GM10266 (cell line): ENCODE measurements at regions not wholly inside any gene's neighbourhood (a gene's known extent, or its start where the extent isn't known, plus 50 kb on each side); places are given as distances from the start of the nearest gene placed in this dataset.
"Not testable (repeated sequence)": the region's sequence is repeated elsewhere in the genome, so short reads cannot be mapped to it uniquely, and the experiment has no call there.

ENCODE experiments used
- DNase-seq: peaks from one replicate; pipeline ENCODE4 v3.0.0; 2012; ENCODE audit errors: extremely low spot score
- TF ChIP-seq, protein P1 (sequence below): IDR thresholded peaks from 2 replicates; pipeline ENCODE4 v1.5.1; 2012; ENCODE audit warnings: mild to moderate bottlenecking, low read depth; ENCODE audit not compliant: control insufficient read depth, insufficient read depth; ENCODE audit errors: missing control alignments

DNA sequence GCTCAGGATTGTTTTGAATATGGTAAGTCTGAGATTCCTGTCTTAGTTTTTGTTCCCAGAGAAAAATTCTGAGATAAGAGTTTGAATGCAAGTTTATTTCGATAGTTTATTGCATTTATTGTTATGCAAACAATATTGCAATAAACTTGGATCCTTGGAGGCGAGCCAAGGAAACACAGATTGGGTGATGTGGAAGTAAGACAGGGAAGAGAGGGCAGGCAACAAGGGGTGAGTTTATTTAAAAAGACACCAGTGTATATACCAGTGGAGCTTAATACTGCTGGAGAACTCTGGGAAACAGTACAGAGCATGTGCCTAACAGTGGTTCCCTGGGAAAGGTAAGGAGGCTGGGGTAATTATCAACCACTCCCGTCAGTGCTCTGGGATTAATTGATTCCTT, 87.5 kb upstream of the NEDD4L start:
- TF ChIP-seq, protein P1, sequence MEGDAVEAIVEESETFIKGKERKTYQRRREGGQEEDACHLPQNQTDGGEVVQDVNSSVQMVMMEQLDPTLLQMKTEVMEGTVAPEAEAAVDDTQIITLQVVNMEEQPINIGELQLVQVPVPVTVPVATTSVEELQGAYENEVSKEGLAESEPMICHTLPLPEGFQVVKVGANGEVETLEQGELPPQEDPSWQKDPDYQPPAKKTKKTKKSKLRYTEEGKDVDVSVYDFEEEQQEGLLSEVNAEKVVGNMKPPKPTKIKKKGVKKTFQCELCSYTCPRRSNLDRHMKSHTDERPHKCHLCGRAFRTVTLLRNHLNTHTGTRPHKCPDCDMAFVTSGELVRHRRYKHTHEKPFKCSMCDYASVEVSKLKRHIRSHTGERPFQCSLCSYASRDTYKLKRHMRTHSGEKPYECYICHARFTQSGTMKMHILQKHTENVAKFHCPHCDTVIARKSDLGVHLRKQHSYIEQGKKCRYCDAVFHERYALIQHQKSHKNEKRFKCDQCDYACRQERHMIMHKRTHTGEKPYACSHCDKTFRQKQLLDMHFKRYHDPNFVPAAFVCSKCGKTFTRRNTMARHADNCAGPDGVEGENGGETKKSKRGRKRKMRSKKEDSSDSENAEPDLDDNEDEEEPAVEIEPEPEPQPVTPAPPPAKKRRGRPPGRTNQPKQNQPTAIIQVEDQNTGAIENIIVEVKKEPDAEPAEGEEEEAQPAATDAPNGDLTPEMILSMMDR = no peak
- no peak for DNase-seq

DNA sequence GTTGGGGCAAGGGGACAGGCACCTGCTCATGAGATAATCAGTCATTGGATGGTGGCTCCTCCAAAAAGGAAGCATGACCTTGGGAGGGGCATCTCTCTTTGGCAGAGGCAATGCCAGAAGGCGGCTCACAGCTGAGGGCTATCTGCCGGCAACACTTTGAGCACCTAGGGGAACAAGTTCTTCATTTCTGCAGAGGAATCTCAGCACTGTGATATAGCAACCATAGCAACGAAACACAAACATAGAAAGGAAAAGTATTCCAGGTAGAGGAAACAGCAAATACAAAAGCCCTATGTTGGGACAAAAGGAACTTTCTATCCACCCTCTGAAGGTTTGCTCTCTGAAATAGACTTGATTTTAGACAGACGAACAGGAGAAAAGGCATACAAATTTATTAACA, 89.1 kb upstream of the NEDD4L start:
- no peak for DNase-seq
- TF ChIP-seq, protein P1 = no peak

DNA sequence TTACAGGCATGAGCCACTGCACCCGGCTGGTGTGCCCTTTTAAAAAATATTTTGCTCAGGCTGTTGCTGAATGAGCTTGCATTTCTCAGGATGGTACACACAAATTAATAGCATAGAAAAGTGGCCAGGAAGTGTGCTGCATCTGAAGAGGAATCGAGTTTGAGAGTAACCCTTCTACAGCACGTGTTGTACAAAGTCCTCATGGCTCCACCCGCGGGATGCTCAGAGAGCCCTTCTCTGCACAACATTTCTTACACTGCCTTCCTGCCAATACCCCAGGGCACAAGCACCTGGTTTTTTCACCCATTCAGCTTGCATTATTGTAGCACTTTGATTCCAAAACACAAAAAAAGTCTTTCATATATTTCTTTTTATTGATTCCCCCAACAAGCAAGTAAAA, 90.1 kb upstream of the NEDD4L start:
- TF ChIP-seq, protein P1 = no peak
- DNase-seq = no peak

DNA sequence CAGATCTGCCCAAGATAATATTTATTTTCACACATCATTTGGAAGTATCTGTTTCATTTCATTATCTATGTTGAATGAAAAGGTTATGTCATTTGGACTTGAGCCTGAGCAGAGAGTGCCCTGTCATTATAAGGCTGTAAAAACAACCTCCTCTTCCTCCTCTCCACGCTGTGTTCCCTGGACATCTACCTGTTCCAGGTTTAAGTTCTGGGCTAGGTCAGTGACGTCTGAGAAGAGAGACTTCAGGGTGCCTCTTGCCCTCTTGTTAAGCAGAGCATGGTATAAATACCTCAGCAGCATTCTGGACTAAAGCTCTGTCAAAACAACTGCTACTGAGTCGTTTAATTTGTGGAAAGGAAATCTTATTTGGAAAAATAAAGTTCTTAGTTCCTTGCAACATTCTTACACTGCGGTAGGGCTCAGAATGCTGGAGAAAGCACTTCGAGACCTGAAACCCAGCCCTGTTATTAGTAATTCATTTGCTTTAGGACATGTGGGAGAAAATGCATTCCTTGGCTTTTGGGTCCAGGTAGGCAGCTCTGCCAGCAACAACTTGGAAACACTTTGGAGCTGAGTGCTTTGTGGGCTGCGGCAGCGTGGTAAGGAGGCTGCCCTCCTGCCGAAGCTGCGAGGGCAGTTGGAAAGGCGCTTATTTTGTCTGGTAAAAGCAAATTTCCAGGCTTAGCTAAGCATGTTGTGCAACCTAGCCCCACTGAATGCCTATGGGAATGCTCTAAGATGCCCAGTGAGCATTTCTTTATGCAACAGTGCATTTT, 91.8 kb upstream of the NEDD4L start:
- TF ChIP-seq, protein P1 = no peak
- DNase-seq = no peak

DNA sequence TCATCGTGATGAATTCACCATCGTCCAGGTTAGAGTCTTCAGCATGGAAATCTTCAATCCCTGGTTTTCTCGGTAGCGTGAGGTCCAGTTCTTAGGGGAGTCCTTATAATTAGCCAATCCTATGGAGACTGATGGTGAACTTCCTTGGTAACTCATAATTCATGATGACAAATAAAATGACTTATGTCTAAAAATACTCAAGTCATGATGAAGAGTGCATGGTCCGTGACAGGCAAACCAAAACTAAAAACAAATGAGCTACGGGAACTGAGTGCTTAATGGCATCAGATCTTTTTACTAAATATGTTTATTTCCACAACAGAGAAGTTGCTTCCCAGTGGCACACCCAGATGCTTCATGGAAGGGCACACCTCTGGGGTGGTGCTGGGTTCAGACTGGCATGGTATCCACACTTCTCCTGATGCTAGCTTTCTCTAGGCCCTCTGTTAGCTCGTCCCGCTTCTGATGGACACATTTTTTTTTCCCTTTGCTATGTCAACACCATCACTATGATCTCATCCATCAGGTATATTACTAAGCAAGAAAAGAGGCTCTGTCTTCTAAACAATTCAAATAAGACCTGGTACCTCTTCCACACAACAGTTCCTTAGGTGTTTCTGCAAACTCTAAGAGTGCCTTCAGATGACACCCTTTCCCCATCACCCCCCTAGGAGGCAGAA, 92.8 kb upstream of the NEDD4L start:
- TF ChIP-seq, protein P1 = no peak
- DNase-seq = no peak

DNA sequence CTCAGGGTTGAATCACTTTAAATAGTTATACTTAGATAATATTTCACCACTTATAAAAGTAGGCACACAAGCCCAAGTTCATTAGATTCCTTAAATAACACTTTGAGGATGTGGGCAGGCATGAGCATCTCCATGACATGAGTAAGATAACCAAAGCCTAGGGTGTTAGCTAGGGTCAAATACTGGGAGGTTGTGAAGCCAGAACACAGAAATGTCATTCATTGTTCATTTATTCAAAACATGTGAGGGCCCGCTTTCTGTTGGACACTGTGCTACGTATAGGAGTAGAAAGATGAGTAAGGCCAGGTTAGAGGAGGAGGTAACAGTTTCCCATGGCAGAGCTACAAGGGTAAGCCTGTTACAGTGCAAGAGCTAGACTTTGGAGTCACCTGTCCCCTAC, 93.5 kb upstream of the NEDD4L start:
- no peak for DNase-seq
- TF ChIP-seq, protein P1 = no peak

DNA sequence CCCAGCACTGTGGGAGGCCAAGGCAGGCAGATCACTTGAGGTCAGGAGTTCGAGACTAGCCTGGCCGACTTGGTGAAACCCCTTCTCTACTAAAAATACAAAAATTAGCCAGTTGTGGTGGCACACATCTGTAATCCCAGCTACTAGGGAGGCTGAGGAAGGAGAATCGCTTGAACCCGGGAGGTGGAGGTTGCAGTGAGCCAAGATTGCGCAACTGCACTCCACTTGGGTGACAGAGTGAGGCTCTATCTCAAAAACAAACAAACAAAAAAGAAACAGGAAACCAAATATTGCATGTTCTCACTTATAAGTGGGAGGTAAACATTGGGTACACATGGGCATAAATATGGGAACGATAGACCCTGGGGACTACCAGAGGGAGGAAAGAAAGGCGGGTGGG, 94.7 kb upstream of the NEDD4L start:
- DNase-seq = not testable (repeated sequence)
